Choroid plexus epithelial cell (primary cell): ENCODE measurements at regions not wholly inside any gene's neighbourhood (a gene's known extent, or its start where the extent isn't known, plus 50 kb on each side); places are given as distances from the start of the nearest gene placed in this dataset.
"Not testable (repeated sequence)": the region's sequence is repeated elsewhere in the genome, so short reads cannot be mapped to it uniquely, and the experiment has no call there.

Source experiments
- DNase-seq: peaks from one replicate; pipeline ENCODE4 v3.0.0-alpha.2; 2010; ENCODE audit warnings: low read depth
- H3K4me3 ChIP-seq: 2 replicates; pipeline ENCODE4 v1.5.1; 2011; ENCODE audit warnings: low read depth, mild to moderate bottlenecking, control low read depth, low read length, moderate library complexity
- CTCF ChIP-seq: conservative IDR thresholded peaks from 2 replicates; pipeline ENCODE4 v1.5.1; 2011; ENCODE audit warnings: low read depth, mild to moderate bottlenecking, control low read depth, inconsistent platforms, low read length, moderate library complexity

DNA sequence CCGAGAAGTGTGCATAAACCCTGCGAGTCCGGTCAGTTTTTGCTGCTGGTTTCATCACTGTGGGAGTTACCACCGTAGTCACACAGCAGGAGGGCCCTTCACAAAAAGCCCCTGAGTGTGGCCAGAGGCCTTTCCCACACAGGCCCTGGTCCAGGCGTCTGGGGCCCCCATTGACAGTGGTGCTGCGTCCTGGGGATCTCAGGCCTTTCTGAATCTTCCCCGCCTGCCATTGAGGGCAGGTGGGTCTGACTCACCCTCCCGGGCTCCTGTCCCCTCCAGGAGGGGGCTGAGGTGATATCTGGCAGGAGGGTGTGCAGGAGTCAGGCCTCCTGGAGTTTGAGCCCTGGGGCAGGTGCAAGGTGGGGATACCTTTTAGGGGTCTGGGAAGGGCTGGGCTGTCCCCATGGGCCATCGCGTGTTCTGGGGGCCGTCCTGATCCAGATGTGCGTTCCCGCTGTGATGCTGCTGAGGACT, 358.5 kb downstream of the TMEM121 start:
- no peak overlapping the region for H3K4me3 ChIP-seq
- no peak for DNase-seq
- TF ChIP-seq CTCF: no peak

- TF ChIP-seq CTCF: no peak
- DNase-seq: no peak
- H3K4me3 ChIP-seq: no peak overlapping the region
Measured at GRCh38 chr14:105885561-105886320, 359.4 kb downstream of the TMEM121 start.

DNA sequence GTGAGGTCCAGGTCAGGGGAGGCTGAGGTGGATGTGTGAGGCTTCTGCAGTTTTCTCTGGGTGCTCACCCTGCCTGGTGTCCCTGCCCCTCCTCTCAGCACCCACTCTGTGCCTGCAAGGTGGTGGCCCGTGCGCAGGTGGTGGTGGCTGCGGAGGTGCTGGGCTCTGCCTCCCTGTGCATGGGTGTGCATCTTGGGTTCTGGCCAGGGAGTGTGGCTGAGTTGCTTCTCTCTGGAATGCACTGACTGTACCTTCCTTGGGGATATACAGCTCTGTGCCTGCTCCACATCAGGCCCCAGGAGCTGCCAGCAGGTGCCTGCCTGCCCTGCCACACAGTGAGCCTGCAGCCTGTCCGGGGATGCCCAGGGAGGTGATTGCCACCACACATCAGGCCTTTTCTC, 360.4 kb downstream of the TMEM121 start:
- DNase-seq, H3K4me3 ChIP-seq: not testable (repeated sequence)

- no peak overlapping the region for H3K4me3 ChIP-seq
- no peak for DNase-seq
- TF ChIP-seq CTCF: no peak
Measured at GRCh38 chr14:105887692-105888091, 361.3 kb downstream of the TMEM121 start.

GRCh38 chr14:105888151-105888550, 361.8 kb downstream of the TMEM121 start:
- DNase-seq: no peak
- TF ChIP-seq CTCF: no peak
- H3K4me3 ChIP-seq: no peak overlapping the region

GRCh38 chr14:105888784-105889665, 362.6 kb downstream of the TMEM121 start:
- TF ChIP-seq CTCF: no peak
- DNase-seq: no peak
- H3K4me3 ChIP-seq: no peak overlapping the region

GRCh38 chr14:105889666-105890473, 363.5 kb downstream of the TMEM121 start:
- no peak for TF ChIP-seq CTCF
- DNase-seq: no peak
- H3K4me3 ChIP-seq: no peak overlapping the region
